ENCODE measurements at regions not wholly inside any gene's neighbourhood (a gene's known extent, or its start where the extent isn't known, plus 50 kb on each side); places are given as distances from the start of the nearest gene placed in this dataset.

DNA sequence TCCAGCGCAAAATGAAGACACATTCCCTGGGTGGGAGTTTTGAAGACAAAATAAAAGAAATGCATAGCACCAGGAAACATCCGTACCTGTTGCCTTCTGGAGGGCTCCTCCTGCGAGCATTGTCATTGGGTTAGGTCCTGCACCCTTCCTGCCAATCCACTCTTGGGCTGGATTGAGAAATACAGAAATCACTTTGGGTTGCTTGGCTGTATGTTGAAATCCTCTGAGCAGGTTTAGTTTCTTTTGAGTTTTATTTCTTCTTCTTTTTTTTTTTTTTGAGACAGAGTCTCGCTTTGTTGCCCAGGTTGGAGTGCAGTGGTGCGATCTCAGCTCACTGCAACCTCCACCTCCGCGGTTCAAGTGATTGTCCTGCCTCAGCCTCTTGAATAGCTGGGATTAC, 67.6 kb downstream of the ARF6 start:
- no peak overlapping the region for H3K9ac ChIP-seq (replicated peaks in 1 of 4; ENCODE audit: extremely low read depth in 1 of 4, low read depth in 3 of 4, low read length in 3 of 4)
- no peak overlapping the region for H3K4me2 ChIP-seq (ENCODE audit: insufficient read depth in 1 of 2, low read depth in 2 of 2, low read length in 2 of 2)
- H4K8ac ChIP-seq (ENCODE audit: extremely low read depth, insufficient read depth, low read length): no peak overlapping the region
- H4K5ac ChIP-seq (ENCODE audit: insufficient read length, low read depth, low read length): no peak overlapping the region
- H2BK15ac ChIP-seq (ENCODE audit: low read length): no peak overlapping the region
- ChIA-PET POLR2A (ENCODE audit: partially characterized antibody) (no interaction called here), CTCF (ENCODE audit: partially characterized antibody) (interaction anchor here (1.7 kb wide), 1 partner anchor 81 kb away, joined by 5 read pairs; no protein-coding TSS in a partner anchor)
- H3K4me1 ChIP-seq (replicated peaks in 1 of 4; ENCODE audit: control insufficient read depth in 3 of 4, insufficient read depth in 4 of 4, low read length in 3 of 4): no peaks in the 10 kb centered on the region
- no peak overlapping the region for H3K56ac ChIP-seq (replicated peaks; ENCODE audit: insufficient read length, low read depth, low read length)
- no peak overlapping the region for H2AK5ac ChIP-seq (ENCODE audit: low read depth, low read length)
- no peaks in the 10 kb centered on the region for H3K79me2 ChIP-seq (ENCODE audit: control insufficient read depth in 1 of 2, insufficient read depth in 2 of 2, low read length in 2 of 2)
- no peak overlapping the region for H2BK5ac ChIP-seq (ENCODE audit: low read depth, low read length)
- 75% methylated on average over 5 of the region's 7 CpGs; no CpG with 5 or more reads in 1 of the 2 experiments for WGBS, 2 experiments (ENCODE audit: extremely low coverage in 1 of 2, insufficient coverage in 1 of 2, insufficient read length in 1 of 2, insufficient replicate concordance in 2 of 2, low coverage in 1 of 2, low lambda C conversion rate in 2 of 2, missing lambda C conversion rate in 1 of 2)
- no peak for FAIRE-seq
- H2BK20ac ChIP-seq (ENCODE audit: low read length): no peak overlapping the region
- H4K20me1 ChIP-seq (replicated peaks in 1 of 2; ENCODE audit: control insufficient read depth in 1 of 2, insufficient read depth in 2 of 2, low read length in 2 of 2): no peaks in the 10 kb centered on the region
- 0 out of 2 replicates have a peak overlapping the region, but pooled peaks have one; percentile 89 for H2AFZ ChIP-seq (ENCODE audit: low read length)
- no peak overlapping the region for H4K91ac ChIP-seq (replicated peaks; ENCODE audit: insufficient read length, low read length)
- no peak overlapping the region for H3K14ac ChIP-seq (ENCODE audit: insufficient read length)
- no peaks in the 10 kb centered on the region for H3K27me3 ChIP-seq (replicated peaks in 1 of 4; ENCODE audit: control insufficient read depth in 3 of 4, extremely low read depth in 1 of 4, insufficient read depth in 3 of 4, low read length in 3 of 4)
- H2BK12ac ChIP-seq (ENCODE audit: low read depth, low read length): no peak overlapping the region
- H3K9me3 ChIP-seq (ENCODE audit: insufficient read depth in 2 of 2, low read depth in 1 of 2, low read length in 1 of 2): no peaks in the 10 kb centered on the region
- H2BK120ac ChIP-seq (replicated peaks; ENCODE audit: low read depth, low read length): no peak overlapping the region
- H3K27ac ChIP-seq (ENCODE audit: low read depth, low read length): no peak overlapping the region
- H3K23me2 ChIP-seq (ENCODE audit: low read depth, low read length): no peaks in the 10 kb centered on the region
- H3K23ac ChIP-seq (ENCODE audit: insufficient read length): no peak overlapping the region
- no peaks in the 10 kb centered on the region for H3K36me3 ChIP-seq (ENCODE audit: control insufficient read depth in 2 of 4, insufficient read depth in 4 of 4, low read length in 3 of 4)
- H3K4ac ChIP-seq (replicated peaks; ENCODE audit: insufficient read length, low read depth, low read length): no peak overlapping the region
- no peak overlapping the region for H3K4me3 ChIP-seq (ENCODE audit: extremely low read depth in 1 of 4, insufficient read depth in 2 of 4, low read depth in 3 of 4, low read length in 4 of 4)
- no peak for DNase-seq (ENCODE audit: low read depth in 1 of 2, low spot score in 2 of 2)
- H3K18ac ChIP-seq (ENCODE audit: extremely low read depth, low read length): no peak overlapping the region
- no peaks in the 10 kb centered on the region for H3K79me1 ChIP-seq (ENCODE audit: low read depth, low read length)
- TF ChIP-seq EP300 (IDR thresholded peaks at IDR 0.05; ENCODE audit: borderline replicate concordance in 1 of 2, low read depth in 2 of 2, low read length in 2 of 2) (no peak), USF2 (IDR thresholded peaks at IDR 0.05; ENCODE audit: low read length) (no peak), TEAD4 (IDR thresholded peaks at IDR 0.05; ENCODE audit: low read depth, low read length) (no peak), RXRA (IDR thresholded peaks at IDR 0.05; ENCODE audit: insufficient read depth, low read depth, low read length) (no peak), CREB1 (IDR thresholded peaks at IDR 0.05) (no peak), ATF2 (IDR thresholded peaks at IDR 0.05; ENCODE audit: low read length) (no peak), TBP (IDR thresholded peaks at IDR 0.05; ENCODE audit: low read depth, low read length) (no peak)

All from H1 (cell line).